Esophagus (tissue), 2 donors: ENCODE measurements at regions not wholly inside any gene's neighbourhood (a gene's known extent, or its start where the extent isn't known, plus 50 kb on each side); places are given as distances from the start of the nearest gene placed in this dataset.

Experiments used
- H3K27ac ChIP-seq, 2 donors: one replicate each; pipeline ENCODE4 v1.5.1; 2013; ENCODE audit warnings: low read depth in 2 of 2, mild to moderate bottlenecking in 2 of 2, inconsistent platforms in 1 of 2, low read length in 1 of 2, moderate library complexity in 1 of 2
- H3K27me3 ChIP-seq, 2 donors: one replicate each; pipeline ENCODE4 v1.6.1; 2013; ENCODE audit warnings: low read length in 2 of 2, control low read depth in 1 of 2, mild to moderate bottlenecking in 1 of 2; ENCODE audit not compliant: insufficient read depth in 2 of 2, control insufficient read depth in 1 of 2
- H3K36me3 ChIP-seq, 2 donors: one replicate each; pipeline ENCODE4 v1.6.1; 2013; ENCODE audit warnings: low read length in 1 of 2; ENCODE audit not compliant: control insufficient read depth in 2 of 2, insufficient read depth in 2 of 2
- H3K4me1 ChIP-seq, 2 donors: one replicate each; pipeline ENCODE4 v1.6.1; 2013; ENCODE audit warnings: low read length in 1 of 2; ENCODE audit not compliant: control insufficient read depth in 2 of 2, insufficient read depth in 2 of 2
- H3K4me3 ChIP-seq, 2 donors: one replicate each; pipeline ENCODE4 v1.5.1; 2013; ENCODE audit warnings: low read length in 2 of 2, mild to moderate bottlenecking in 2 of 2, low read depth in 1 of 2, moderate library complexity in 1 of 2
- H3K9me3 ChIP-seq, 2 donors: one replicate each; pipeline ENCODE4 v1.6.1; 2013; ENCODE audit warnings: mild to moderate bottlenecking in 2 of 2, low read depth in 1 of 2, low read length in 1 of 2, moderate library complexity in 1 of 2; ENCODE audit not compliant: control insufficient read depth in 2 of 2, insufficient read depth in 1 of 2
- WGBS, 2 donors: extraction: QIAGEN DNeasy Blood & Tissue Kit; methylation state at CpG; one replicate each; pipeline ENCODE4 v1.1.7; 2013; 5-methylcytosine and 5-hydroxymethylcytosine counted together
- donor health status: healthy with polysubstance abuse.
- donor health status: Bipolar disorder and iron deficiency.

DNA sequence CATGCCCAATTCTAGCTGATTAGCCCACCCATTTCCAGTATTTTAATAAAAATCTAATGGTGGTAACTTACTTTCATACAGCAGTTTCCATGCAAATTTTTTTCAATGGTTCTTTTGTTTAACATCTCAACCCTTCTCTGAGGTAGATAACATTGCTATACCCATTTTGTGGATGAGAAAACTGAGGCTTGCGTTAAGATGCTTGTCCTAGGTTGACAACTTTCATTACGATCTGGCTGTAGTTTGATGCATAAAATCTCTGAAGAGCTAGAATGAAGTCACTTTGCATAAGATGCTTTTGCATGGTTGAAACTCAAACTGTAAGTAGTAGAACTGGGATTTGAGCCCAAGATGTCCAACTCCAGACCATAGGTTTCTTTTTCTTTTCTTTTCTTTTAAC, 309.5 kb upstream of the PODXL start:
- no peak overlapping the region for H3K4me3 ChIP-seq
- H3K27me3 ChIP-seq, result no peaks in the 10 kb centered on the region
- no peak overlapping the region for H3K27ac ChIP-seq
- H3K36me3 ChIP-seq, result no peaks in the 10 kb centered on the region
- H3K9me3 ChIP-seq, result no peaks in the 10 kb centered on the region
- no peaks in the 10 kb centered on the region for H3K4me1 ChIP-seq
- WGBS, 2 donors, result 93 to 95% methylated on average over 2 of the region's 2 CpGs

DNA sequence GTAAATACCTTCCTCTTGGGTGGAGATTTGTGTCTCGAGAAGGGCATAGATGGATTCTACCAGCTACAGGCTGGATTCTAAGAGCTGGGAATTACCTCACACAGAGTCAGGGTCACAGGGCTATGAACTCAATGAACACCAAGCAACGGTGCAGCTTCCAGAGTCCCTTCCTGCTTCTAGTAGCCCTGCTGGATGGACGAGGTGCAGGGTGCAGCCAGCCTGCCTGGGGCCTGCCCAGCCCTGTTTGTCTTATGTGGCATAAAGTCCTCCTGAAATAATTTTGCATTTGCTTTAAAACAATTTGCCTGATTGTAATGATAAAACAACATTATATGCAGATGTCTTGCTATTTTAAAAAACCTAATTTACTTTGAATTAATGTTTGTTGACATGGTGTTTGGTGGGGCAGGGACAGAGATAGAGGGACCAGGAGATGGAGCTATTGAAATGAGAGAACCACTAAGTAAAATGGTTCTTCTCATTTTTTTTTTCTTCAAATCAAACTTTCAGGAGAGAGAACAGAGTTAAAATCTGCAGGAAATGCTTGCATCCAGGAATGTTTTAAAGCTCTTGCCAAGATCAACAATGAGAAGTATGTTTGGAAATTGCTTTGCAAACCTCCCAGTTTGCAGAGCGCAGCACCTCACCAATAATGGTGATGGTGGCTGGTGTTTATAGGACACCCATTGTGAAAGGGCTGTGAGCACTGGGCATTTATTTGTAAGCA, 305.4 kb upstream of the PODXL start:
- Histone ChIP-seq H3K4me3 (no peak overlapping the region), H3K9me3 (no peaks in the 10 kb centered on the region), H3K4me1 (no peaks in the 10 kb centered on the region), H3K36me3 (no peaks in the 10 kb centered on the region), H3K27me3 (no peaks in the 10 kb centered on the region), H3K27ac (no peak overlapping the region)
- 45 to 46% methylated on average over 4 of the region's 4 CpGs for WGBS, 2 donors

DNA sequence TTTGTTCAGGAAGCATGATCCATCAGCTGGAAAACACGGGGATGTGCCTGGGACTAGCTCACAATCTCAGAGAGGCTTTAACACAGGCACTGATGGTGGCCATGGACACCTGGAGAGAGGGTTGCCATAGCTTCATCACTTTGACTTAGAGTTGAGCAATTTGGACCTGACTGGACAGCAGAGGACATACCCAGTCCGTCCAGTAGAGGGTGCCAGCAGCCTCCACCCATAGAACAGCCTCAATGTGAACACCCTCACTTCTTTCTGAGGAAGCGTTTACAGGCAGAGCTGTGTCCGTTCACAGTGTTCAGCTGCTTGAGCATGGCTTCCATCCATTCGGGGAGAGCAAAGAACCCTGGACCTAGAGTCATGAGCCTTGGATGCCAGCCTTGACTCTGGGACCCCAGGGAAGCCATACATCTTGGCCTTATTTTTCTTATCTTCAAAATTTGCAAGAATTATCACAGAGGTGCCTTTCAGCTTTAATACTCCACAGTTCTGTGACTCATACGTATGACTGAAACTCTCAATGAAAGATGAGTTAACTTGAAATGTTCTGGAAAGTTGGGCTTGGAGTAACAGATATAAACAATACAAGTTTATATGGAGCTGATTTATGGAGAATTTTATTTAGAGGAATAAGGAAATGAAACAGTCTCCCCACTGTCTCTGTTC, 302.9 kb upstream of the PODXL start:
- Histone ChIP-seq H3K4me1 (no peaks in the 10 kb centered on the region), H3K36me3 (no peaks in the 10 kb centered on the region), H3K27me3 (no peaks in the 10 kb centered on the region), H3K9me3 (peaks cover 4 to 5% of the 10 kb centered on the region in 2 donors), H3K27ac (no peak overlapping the region), H3K4me3 (no peak overlapping the region)
- 21 to 24% methylated on average over 6 of the region's 6 CpGs for WGBS, 2 donors

DNA sequence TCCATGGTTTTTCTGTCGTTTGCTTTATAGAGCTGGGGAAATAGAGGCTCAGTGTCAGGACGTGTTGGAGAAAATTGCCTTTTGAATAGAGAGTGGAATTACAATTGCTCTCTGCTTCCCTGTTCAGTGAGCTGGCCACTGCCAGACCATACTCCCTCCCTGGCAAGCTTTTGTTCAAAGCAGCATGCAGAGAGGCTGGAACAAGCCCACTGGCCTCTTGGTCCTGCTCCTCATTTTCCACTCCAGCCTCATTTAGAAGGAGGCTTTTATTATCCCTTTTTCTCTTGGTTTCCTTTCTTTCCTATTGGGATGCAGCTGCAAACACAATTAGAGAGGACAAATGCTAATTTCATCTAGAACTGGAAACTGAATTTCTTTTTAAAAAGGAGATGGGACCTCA, 302.2 kb upstream of the PODXL start:
- WGBS, 2 donors, result 51 to 59% methylated on average over 2 of the region's 2 CpGs
- Histone ChIP-seq H3K27me3 (no peaks in the 10 kb centered on the region), H3K4me3 (no peak overlapping the region), H3K36me3 (no peaks in the 10 kb centered on the region), H3K9me3 (peaks cover 4 to 5% of the 10 kb centered on the region in 2 donors), H3K4me1 (no peaks in the 10 kb centered on the region), H3K27ac (no peak overlapping the region)

DNA sequence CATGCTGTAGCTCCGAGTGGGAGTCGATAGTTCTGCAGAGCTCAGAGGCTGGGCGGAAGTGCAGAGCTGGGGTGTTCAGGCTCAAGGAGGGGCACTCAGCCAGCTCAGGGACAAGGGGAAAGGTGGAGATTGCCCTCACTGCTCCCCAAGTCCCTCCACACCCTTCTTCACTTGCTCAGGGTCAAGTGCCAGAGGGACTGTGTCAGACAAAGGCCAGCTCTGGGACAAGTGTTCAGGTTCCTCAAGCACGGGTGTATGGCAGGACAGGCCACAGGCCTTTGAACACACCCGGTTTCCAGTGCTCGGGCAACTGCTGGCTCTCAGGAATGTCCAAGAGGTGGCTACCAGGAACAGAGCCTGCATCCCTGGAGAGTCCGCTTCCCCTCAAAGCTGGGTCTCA, 293.0 kb upstream of the PODXL start:
- H3K9me3 ChIP-seq, result peaks cover 2% of the 10 kb centered on the region in 2 donors
- H3K27me3 ChIP-seq, result no peaks in the 10 kb centered on the region
- WGBS, 2 donors, result 91% methylated on average over 7 of the region's 7 CpGs

DNA sequence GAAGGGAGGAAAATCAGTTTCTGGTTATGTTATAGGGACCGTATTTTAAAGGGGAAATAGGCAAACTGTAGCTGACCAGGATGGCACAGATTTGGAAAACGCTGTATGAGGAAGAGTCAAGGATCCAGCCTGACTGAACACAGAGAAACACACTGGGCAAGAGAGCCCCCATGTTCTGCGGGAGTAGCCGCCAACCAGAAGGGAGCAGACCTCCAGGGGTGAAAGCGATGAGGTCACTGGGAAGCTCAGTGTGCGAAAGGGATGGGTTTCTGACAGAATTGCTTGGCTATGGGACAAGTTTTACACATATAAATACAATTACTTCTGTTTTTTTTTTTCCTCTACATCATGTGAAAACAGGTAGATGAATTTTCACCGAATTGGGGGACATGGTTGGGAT, 291.6 kb upstream of the PODXL start:
- H3K4me1 ChIP-seq, result no peaks in the 10 kb centered on the region
- no peak overlapping the region for H3K27ac ChIP-seq
- no peak overlapping the region for H3K4me3 ChIP-seq
- H3K36me3 ChIP-seq, result no peaks in the 10 kb centered on the region
- no peaks in the 10 kb centered on the region for H3K27me3 ChIP-seq
- no peaks in the 10 kb centered on the region for H3K9me3 ChIP-seq
- 85% methylated on average over 7 of the region's 7 CpGs for WGBS, 2 donors

More for the DNA sequence above, 293.0 kb upstream of the PODXL start:
- Histone ChIP-seq H3K36me3 (no peaks in the 10 kb centered on the region), H3K4me3 (no peak overlapping the region), H3K4me1 (no peaks in the 10 kb centered on the region), H3K27ac (no peak overlapping the region)

DNA sequence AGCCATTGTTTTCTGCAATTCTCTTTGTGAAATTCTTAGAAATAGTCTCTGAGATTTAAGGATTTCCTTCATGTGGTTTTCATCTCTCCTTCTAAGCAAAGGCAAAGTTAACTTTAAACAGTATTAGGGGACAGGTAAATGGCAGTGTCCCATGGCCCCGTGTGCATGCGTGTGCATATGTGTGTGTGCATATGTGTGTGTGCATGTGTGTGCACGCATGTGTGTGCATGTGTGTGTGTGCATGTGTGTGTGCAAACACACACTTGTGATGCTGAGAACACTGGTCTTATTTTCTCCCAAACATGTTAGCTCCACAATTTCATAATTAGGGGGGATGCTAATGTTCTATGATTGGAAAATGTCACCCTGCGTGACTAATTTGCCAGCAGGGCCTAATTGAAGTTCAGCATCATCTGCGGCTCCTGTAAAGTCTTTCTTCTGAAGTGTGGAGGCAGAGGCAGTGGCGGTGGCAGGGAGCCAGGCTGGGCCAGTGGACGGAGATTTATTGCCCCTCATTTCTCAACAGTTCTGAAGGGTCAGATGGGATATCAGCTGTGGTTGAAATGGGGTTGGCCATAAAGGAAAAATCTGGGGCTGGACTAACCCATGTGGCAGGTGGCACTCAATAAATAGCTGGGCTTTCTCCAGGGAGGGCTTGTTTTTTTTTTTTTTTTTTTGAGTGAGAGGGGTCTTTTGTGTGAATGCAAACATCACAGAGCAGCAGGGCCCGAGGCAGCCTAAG, 289.3 kb upstream of the PODXL start:
- Histone ChIP-seq H3K36me3 (no peaks in the 10 kb centered on the region), H3K4me1 (no peaks in the 10 kb centered on the region), H3K4me3 (no peak overlapping the region), H3K27me3 (no peaks in the 10 kb centered on the region), H3K27ac (no peak overlapping the region), H3K9me3 (no peaks in the 10 kb centered on the region)
- 72 to 77% methylated on average over 8 of the region's 8 CpGs for WGBS, 2 donors

DNA sequence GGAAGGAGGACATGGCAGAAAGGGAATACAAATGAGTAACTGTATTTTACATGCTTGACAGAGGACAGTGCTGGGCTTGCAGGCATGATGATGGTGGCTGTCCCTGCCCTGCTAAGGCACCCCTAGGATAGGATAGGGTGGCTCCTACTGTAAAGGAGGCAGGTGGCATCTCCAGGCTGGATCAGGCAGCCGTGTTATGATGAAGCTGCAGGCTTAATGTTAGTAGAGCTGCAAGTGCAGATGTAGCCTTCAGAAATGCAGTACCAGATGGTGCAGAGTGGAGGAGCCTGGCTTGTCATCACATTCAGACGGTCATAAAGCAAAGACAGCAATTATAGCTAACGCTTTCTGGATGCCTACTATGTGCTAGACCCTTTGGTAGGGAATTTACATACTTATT, 287.9 kb upstream of the PODXL start:
- Histone ChIP-seq H3K4me1 (no peaks in the 10 kb centered on the region), H3K36me3 (no peaks in the 10 kb centered on the region), H3K27me3 (no peaks in the 10 kb centered on the region), H3K27ac (no peak overlapping the region), H3K4me3 (no peak overlapping the region), H3K9me3 (no peaks in the 10 kb centered on the region)
- WGBS, 2 donors, result 22 to 30% methylated on average over 3 of the region's 3 CpGs

DNA sequence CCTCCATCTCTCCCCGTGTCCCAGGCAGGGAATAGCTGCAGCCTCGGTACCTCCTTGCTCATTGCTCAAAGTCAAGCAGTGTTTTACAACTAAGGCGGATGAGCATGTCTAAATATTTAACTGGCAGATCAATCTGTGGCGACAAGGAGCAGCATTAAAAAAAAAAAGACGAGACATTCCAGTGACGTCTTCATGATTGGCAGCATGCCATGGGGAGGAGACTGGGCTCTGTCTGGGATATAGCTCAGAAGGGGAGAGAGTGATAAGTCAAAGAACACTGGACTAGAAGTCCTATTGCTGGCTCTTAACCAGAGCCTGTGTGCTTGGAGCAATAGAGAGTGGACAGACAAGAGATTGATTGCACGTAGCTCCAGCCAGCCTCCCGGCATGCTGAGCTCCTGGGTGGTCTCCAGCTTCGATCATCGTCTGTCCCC, 287.5 kb upstream of the PODXL start:
- Histone ChIP-seq H3K36me3 (no peaks in the 10 kb centered on the region), H3K4me1 (no peaks in the 10 kb centered on the region), H3K9me3 (no peaks in the 10 kb centered on the region), H3K27me3 (no peaks in the 10 kb centered on the region), H3K4me3 (no peak overlapping the region), H3K27ac (no peak overlapping the region)
- 12 to 17% methylated on average over 10 of the region's 10 CpGs for WGBS, 2 donors
